DND-41 (cell line): ENCODE measurements at regions not wholly inside any gene's neighbourhood (a gene's known extent, or its start where the extent isn't known, plus 50 kb on each side); places are given as distances from the start of the nearest gene placed in this dataset.

Source experiments
- EZH2 ChIP-seq: IDR thresholded peaks from 3 replicates; pipeline ENCODE4 v1.6.1; 2012; ENCODE audit warnings: borderline replicate concordance, low read depth, mild to moderate bottlenecking, moderate library complexity, low read length, inconsistent platforms; ENCODE audit not compliant: severe bottlenecking
- TF ChIP-seq, protein P1 (sequence below): IDR thresholded peaks from 2 replicates; pipeline ENCODE4 v1.5.1; 2012; ENCODE audit warnings: borderline replicate concordance, low read length, moderate library complexity, mild to moderate bottlenecking; ENCODE audit not compliant: poor library complexity, severe bottlenecking; ENCODE audit errors: extremely low read depth

DNA sequence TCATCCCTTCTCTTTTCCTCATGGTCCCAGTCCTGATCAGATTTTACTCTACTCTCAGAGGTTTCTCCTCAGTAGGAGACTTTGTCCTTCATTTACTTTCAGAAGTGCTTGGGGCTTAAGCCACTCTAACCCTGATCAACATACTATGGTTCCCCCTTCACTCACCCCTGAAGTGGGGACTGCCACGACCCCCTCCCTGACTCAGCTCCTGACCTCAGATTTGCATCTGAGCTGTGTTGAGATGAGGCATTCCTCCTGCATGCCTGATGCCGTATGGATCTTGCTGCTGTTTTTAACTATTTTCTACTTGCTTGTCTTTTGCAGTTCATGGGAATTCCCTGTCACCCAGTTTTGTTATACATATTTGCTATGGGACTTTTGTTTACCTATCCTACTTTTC is 306.7 kb upstream of the CHST9 start:
- no peak for TF ChIP-seq EZH2
- TF ChIP-seq, protein P1, sequence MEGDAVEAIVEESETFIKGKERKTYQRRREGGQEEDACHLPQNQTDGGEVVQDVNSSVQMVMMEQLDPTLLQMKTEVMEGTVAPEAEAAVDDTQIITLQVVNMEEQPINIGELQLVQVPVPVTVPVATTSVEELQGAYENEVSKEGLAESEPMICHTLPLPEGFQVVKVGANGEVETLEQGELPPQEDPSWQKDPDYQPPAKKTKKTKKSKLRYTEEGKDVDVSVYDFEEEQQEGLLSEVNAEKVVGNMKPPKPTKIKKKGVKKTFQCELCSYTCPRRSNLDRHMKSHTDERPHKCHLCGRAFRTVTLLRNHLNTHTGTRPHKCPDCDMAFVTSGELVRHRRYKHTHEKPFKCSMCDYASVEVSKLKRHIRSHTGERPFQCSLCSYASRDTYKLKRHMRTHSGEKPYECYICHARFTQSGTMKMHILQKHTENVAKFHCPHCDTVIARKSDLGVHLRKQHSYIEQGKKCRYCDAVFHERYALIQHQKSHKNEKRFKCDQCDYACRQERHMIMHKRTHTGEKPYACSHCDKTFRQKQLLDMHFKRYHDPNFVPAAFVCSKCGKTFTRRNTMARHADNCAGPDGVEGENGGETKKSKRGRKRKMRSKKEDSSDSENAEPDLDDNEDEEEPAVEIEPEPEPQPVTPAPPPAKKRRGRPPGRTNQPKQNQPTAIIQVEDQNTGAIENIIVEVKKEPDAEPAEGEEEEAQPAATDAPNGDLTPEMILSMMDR: no peak
